GM19455 (cell line): ENCODE measurements at regions not wholly inside any gene's neighbourhood (a gene's known extent, or its start where the extent isn't known, plus 50 kb on each side); places are given as distances from the start of the nearest gene placed in this dataset.

ENCODE experiments used
- ATAC-seq: cut with Tn5 transposase; IDR thresholded peaks from one replicate; pipeline ENCODE4 v1.9.1; 2021; ENCODE audit not compliant: unreplicated experiment

DNA sequence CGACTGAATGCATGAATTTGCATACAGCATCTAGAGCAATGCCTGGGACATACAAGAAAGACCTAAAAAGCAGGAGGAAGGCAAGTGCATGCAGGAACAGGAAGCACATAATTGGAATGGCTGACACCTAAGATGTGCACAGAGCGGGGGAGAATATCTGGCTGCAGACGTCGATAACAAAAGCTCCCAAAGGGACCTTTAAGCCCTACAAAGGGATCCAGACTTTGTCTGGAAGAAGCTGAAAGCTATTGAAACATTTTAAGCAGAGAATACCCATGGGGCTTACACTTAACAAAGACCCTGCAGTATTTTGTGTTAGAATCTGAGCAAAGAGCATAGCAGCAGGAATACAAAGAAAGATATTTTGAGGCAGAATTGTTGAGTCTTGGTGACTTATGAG lies 107.4 kb upstream of the CLDN10 start:
- ATAC-seq = no peak

DNA sequence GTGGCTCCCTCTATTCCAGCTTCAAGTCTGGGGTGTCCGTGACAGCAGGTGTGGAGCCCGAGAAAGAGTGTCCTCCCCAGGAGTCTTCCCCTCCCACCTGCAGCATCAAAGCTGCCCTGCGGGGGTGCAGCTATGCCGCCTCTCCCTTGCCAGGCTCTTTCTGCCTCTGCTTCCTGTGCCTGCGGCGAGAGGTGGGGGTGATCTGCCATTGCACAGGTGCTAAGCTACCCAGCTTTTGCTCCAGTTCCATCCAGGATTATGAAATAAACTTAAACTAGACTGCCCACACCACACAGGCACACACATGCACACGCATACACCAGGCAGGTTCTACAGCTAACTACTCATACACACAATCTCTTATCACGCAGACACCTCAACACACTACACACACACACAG lies 104.7 kb upstream of the CLDN10 start:
- ATAC-seq = no peak

DNA sequence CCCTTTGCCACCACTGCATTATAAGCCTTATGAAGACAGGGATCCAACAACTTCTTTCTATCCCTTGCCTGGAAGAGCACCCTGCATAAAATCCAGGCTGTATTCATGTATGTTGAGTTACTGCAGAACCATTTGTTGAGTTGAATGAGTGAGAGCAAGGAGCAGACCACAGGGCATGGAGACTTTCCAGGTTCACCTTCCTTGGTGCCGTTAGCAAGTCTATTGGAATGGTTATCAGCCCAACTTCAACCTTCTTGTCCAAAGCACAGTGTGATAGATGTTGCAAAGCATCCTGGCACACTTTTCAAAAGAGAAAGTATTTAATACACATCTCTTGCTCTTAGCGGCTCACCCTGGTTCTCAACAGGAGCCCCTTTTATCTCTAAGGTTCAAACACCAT lies 100.9 kb upstream of the CLDN10 start:
- ATAC-seq = no peak

DNA sequence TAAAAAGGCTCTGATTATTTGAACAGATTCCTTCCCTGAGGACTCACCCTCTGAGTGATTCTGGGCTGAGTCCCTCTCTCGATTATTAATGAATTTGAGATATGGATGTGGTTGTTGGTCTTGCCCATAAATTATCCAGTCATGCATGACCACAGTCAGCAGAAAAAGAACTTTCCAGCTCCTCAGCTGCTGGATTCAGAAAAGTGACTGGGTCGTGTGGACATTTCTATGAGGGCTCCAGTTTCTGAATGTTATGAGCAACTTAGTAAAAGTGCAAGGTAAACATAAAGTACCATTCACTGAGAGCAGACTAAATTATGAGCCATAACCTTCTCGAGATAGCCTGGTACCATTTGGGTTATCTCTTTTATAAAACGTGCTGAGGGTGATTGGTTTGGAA lies 100.1 kb upstream of the CLDN10 start:
- ATAC-seq = no peak

- no peak for ATAC-seq
Measured at GRCh38 chr13:95455782-95456181, 96.7 kb upstream of the CLDN10 start.

- no peak for ATAC-seq
Measured at GRCh38 chr13:95456815-95457214, 95.7 kb upstream of the CLDN10 start.

- ATAC-seq = peak; percentile 98
Measured at GRCh38 chr13:95457294-95457693, 95.2 kb upstream of the CLDN10 start.

- ATAC-seq = no peak
Measured at GRCh38 chr13:95462801-95463200, 89.7 kb upstream of the CLDN10 start.

DNA sequence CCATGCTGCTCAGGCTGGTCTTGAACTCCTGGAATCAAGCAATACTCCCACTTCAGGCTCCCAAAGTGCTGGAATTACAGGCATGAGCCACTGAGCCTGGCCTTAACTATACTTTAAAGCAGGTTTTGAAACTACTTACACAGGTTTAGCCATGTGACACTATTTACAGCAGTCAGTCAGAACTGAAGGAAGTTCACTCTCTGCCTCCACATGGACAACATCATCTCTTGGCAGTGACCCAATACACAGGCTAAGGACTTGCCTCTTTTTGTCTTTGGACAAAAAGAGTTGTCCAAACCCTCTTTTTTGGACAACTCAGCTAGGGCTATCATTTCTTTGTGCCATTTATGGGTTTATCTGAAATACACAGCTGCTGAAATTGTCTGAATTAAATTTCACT lies 89.0 kb upstream of the CLDN10 start:
- ATAC-seq = no peak

DNA sequence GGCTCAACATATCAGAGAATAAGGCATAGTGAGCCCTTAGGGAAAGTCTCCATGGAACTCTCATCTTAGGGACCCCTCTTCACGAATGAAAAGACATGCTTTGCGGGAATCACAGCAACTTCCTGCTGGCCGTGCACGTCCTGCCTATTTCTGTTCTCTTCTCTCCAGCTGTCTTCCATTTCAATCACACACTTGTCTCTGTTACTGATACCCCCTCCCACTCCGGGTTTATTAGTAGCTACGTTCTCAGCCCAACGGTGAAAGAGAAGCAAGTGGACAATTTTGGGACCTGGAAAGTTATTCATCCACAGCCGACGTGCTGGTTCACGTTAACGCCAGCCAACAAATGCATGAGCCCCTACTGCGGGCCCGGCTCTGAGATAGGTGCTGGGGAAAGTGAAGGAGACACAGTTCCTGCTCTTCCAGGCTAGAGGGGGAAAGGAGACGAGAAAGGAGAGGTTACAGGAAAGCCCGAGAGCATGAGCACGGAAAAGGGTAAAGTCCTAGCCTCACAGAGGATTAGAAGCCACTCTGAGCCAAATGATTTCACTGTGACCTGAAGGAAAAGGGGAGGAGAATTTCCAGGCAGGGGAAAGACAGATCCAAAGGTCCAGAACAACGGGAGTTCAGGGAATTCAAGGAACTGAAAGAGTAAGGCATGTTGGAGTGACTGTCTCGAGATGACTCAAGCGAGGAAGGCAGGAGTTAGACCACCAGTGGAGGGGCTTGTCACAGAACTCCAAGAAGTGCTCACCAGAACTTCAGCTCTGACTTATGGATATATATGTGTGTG lies 81.8 kb upstream of the CLDN10 start:
- no peak for ATAC-seq

DNA sequence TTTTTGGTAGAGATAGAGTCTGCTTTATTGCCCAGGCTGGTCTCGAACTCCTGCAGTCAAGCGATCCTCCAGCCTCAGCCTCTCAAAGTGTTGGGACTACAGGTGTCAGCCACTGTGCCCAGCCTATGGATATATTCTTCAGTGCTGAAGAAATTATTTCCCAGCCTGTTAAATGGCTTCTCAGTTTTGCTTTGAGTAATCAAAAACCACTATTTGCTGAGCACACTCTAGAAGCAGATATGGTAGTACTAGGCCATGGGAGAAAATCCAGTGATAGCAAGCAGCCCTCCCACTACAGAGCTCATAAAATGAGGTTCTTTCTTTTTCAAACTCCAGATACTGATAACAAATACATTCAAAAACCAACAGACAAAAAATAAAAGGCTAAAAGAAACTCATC lies 80.6 kb upstream of the CLDN10 start:
- no peak for ATAC-seq

DNA sequence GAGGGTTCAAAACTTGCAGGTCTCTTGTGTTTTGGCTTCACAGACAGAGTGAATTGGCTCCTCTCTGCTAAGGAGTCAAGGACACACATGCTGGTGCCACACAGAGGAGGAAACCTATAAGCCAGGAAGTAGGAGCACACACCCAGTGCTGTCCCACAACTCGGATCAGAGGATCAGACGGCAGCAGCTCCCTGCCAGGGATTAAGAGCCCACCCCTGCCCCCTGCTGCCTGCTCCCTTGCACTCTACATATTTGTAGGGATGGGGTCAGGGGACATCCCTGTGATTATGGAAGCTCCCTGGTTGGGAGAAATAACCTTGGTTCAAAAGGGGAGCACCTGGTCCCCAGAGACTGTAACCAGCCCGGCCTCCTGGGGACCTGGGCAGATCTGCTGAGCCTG lies 77.5 kb upstream of the CLDN10 start:
- no peak for ATAC-seq

- no peak for ATAC-seq
Measured at GRCh38 chr13:95477187-95477586, 75.3 kb upstream of the CLDN10 start.

- no peak for ATAC-seq
Measured at GRCh38 chr13:95479731-95480130, 72.8 kb upstream of the CLDN10 start.

DNA sequence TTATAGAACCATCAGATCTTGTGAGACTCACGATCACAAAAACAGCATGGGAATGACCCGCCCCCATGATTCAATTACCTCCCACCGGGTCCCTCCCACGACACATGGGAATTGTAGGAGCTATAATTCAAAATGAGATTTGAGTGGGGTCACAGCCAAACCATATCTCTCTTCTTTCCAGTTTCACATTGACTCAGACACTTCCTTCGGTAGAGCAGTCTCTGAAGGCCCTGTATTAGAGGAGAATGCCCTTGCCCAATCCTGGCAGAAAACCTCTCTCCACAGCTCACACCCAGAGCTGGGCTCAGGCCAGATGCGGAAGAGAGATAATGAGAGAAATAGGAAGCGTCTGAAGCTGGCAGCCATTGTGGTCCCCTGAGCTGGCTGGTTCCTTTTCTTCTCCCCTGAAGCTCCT lies 72.4 kb upstream of the CLDN10 start:
- peak; percentile 45 for ATAC-seq

DNA sequence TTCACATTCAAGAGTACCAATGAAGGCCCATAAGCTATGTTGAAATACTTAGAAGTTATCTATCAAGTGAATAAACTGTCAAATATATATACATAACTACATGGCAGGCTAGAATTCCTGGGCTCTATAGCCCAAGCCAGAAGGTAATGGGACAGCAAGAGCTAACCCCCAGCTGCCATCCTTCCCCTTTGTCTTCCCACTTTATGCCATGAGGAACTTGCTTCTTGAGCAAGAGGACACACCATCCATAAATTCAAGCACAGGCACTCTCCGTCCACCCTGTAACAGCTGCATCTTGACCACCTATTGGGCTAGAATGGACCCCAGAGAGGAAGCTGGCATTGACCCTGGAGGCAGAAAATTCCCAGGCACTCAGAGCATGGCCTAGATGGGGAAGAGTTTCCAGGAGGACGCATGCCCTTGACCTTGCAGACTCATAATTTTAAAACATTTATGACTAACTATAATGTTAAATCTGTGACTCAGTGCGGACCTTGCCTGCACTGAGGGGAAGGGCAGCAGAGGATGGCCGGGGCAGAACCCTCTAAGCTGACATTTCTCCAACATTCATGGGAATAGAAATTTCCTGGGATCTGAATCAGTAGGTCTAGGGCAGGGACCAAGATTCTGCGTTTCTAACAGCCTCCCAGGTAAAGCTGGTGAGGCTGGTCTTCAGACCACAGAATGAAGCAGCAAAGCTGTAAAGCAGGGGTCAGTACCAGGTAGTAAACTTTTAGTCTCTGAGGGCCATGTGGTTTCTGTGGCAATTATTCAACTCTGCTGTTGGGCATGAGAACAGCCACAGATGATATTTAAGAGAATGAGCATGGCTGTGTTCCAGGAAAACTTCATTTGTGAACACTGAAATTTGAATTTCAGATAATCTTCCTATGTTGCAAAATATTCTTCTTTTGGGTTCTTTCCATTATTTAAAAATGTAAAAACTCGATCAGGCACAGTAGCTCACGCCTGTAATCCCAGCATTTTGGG lies 71.4 kb upstream of the CLDN10 start:
- ATAC-seq = no peak

GRCh38 chr13:95484052-95484451 lies 68.5 kb upstream of the CLDN10 start:
- no peak for ATAC-seq

DNA sequence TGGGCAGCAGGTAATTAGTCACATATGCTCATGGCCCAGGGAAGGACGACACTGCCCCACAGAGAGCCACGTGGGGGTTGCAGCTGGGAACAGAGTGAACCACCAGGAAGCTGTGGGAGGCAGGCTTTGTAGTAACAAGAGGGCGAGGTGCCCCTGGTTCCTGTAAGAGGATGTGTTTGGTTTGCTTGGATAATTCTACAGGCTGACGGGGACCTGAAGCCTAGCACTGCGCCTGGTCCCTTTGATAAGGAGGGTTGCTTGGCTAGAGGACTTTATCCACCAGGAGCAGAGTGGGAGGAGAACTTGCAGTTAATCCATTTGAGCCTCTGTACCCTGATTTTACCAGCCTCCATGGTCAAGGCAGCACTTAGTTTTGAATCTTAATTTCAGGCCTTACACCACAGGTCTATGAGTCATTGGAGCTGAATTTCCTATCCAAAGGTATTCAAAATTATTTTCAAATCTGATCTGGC lies 67.4 kb upstream of the CLDN10 start:
- ATAC-seq = no peak

GRCh38 chr13:95485518-95486144 lies 66.9 kb upstream of the CLDN10 start:
- ATAC-seq = no peak

DNA sequence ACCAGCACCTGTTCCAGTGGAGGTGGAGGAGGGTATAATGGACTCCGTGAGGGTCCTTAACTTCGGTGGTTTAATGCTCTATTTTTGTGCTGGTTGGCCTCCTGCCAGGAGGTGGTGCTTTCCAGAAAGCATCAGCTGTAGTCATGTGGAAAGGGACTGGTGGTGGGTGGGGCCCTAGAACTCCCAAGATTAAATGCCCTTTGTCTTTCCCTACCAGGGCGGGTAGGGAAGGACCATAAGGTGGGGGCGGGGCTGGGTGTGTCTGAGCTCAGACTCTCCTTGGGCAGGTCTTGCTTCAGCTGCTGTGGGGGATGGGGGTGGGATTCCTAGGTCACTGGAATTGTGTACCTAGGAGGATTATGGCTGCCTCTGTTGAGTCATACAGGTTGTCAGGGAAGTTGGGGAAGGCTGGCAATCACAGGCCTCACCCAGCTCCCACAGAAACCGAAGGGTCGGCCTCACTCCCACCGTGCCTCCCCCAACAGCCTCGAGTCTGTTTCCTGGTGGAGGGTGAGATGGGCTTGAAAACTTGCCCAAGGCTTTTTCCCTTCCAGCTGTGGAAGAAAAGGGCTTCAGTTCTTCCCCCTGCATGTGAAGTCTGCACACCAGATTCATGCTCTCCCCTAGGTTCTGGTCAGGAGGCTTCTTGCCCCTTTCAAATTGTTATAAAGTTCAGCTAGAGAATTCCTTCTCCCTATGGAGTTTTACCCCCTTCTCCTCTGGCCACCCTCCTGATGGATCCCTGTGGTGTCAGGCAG lies 60.3 kb upstream of the CLDN10 start:
- no peak for ATAC-seq
